NCI-H128 (cell line): ENCODE measurements at regions not wholly inside any gene's neighbourhood (a gene's known extent, or its start where the extent isn't known, plus 50 kb on each side); places are given as distances from the start of the nearest gene placed in this dataset.
"Not testable (repeated sequence)": the region's sequence is repeated elsewhere in the genome, so short reads cannot be mapped to it uniquely, and the experiment has no call there.

Source experiments
- DNase-seq: peaks from one replicate; lab custom pipeline; 2025; ENCODE audit not compliant: unreplicated experiment; lab: John Stamatoyannopoulos, UW

GRCh38 chr2:102871707-102872106 lies 109.9 kb downstream of the TMEM182 start:
- no peak for DNase-seq

- no peak for DNase-seq
These were observed 110.6 kb downstream of the TMEM182 start for GRCh38 chr2:102872388-102872787.

- DNase-seq, result not testable (repeated sequence)
These were observed 117.7 kb downstream of the TMEM182 start for GRCh38 chr2:102879513-102879912.

GRCh38 chr2:102880731-102881130 lies 118.9 kb downstream of the TMEM182 start:
- no peak for DNase-seq

GRCh38 chr2:102886216-102886893 lies 124.5 kb downstream of the TMEM182 start:
- no peak for DNase-seq

GRCh38 chr2:102888514-102888913 lies 126.7 kb downstream of the TMEM182 start:
- DNase-seq, result no peak

GRCh38 chr2:102891296-102891695 lies 129.5 kb downstream of the TMEM182 start:
- DNase-seq, result no peak

GRCh38 chr2:102892698-102893310 lies 131.0 kb downstream of the TMEM182 start:
- peak; percentile 24 for DNase-seq

- no peak for DNase-seq
These were observed 132.0 kb downstream of the TMEM182 start for GRCh38 chr2:102893870-102894269.

- no peak for DNase-seq
These were observed 133.5 kb downstream of the TMEM182 start for GRCh38 chr2:102895376-102895775.

GRCh38 chr2:102909240-102909639 lies 147.4 kb downstream of the TMEM182 start:
- DNase-seq, result not testable (repeated sequence)

- DNase-seq, result no peak
These were observed 148.9 kb downstream of the TMEM182 start for GRCh38 chr2:102910724-102911123.

- no peak for DNase-seq
These were observed 153.3 kb downstream of the TMEM182 start for GRCh38 chr2:102915128-102915527.

- DNase-seq, result no peak
These were observed 160.5 kb downstream of the TMEM182 start for GRCh38 chr2:102922321-102922720.

- no peak for DNase-seq
These were observed 163.2 kb downstream of the TMEM182 start for GRCh38 chr2:102925003-102925402.

GRCh38 chr2:102927854-102928267 lies 166.0 kb downstream of the TMEM182 start:
- DNase-seq, result no peak

GRCh38 chr2:102929721-102930120 lies 167.9 kb downstream of the TMEM182 start:
- no peak for DNase-seq

- DNase-seq, result peak; percentile 16
These were observed 170.7 kb downstream of the TMEM182 start for GRCh38 chr2:102932501-102932900.

- DNase-seq, result no peak
These were observed 177.4 kb downstream of the TMEM182 start for GRCh38 chr2:102939207-102939606.

GRCh38 chr2:102940684-102941083 lies 178.9 kb downstream of the TMEM182 start:
- DNase-seq, result no peak

- no peak for DNase-seq
These were observed 180.3 kb downstream of the TMEM182 start for GRCh38 chr2:102942107-102942506.

- no peak for DNase-seq
These were observed 181.4 kb downstream of the TMEM182 start for GRCh38 chr2:102943251-102943650.
